Muscle layer of colon (tissue), 2 donors: ENCODE measurements at regions not wholly inside any gene's neighbourhood (a gene's known extent, or its start where the extent isn't known, plus 50 kb on each side); places are given as distances from the start of the nearest gene placed in this dataset.
"Not testable (repeated sequence)": the region's sequence is repeated elsewhere in the genome, so short reads cannot be mapped to it uniquely, and the experiment has no call there.

ENCODE experiments used
- H3K27ac ChIP-seq: one replicate; pipeline ENCODE4 v1.7.0; 2013; ENCODE audit warnings: low read depth, mild to moderate bottlenecking, low read length, moderate library complexity
- H3K27me3 ChIP-seq, 2 donors: one replicate each; pipeline ENCODE4 v1.7.0; 2013; ENCODE audit warnings: low read length in 2 of 2, mild to moderate bottlenecking in 2 of 2; ENCODE audit not compliant: insufficient read depth in 2 of 2, control insufficient read depth in 1 of 2
- H3K36me3 ChIP-seq: one replicate; pipeline ENCODE4 v1.7.0; 2013; ENCODE audit warnings: mild to moderate bottlenecking, low read length; ENCODE audit not compliant: insufficient read depth
- H3K4me1 ChIP-seq: one replicate; pipeline ENCODE4 v1.7.0; 2013; ENCODE audit warnings: mild to moderate bottlenecking, low read length; ENCODE audit not compliant: insufficient read depth
- H3K4me3 ChIP-seq, 2 donors: one replicate each; pipeline ENCODE4 v1.7.0; 2013; ENCODE audit warnings: low read length in 2 of 2, low read depth in 1 of 2, mild to moderate bottlenecking in 1 of 2, moderate library complexity in 1 of 2
- H3K9ac ChIP-seq: one replicate; pipeline ENCODE4 v1.7.0; 2013; ENCODE audit warnings: low read length
- H3K9me3 ChIP-seq: one replicate; pipeline ENCODE4 v1.7.0; 2013; ENCODE audit warnings: mild to moderate bottlenecking, low read length
- donor health status: abdominal sarcoma.
- donor health status: Adenocarcinoma of cecum.

DNA sequence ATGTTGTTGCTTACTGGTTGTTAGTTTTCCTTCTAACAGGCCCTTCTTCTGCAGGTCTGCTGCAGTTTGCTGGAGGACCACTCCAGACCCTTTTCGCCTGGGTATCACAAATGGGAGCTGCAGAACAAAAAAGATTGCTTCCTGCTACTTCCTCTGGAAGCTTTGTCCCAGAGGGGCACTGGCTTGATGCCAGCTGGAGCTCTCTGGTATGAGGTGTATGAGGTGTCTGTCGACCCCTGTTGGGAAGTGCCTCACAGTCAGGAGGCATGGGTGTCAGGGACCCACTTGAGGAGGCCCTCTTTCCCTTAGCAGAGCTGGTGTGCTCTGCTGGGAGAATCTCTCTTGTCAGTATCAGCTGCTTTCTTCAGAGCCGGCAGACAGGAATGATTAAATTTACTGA, 127.4 kb upstream of the EDA2R start:
- Histone ChIP-seq H3K4me3 (no peak overlapping the region), H3K27ac (no peak overlapping the region), H3K27me3 (no peaks in the 10 kb centered on the region), H3K9ac (no peak overlapping the region), H3K4me1 (no peaks in the 10 kb centered on the region), H3K9me3 (no peaks in the 10 kb centered on the region), H3K36me3 (no peaks in the 10 kb centered on the region)

DNA sequence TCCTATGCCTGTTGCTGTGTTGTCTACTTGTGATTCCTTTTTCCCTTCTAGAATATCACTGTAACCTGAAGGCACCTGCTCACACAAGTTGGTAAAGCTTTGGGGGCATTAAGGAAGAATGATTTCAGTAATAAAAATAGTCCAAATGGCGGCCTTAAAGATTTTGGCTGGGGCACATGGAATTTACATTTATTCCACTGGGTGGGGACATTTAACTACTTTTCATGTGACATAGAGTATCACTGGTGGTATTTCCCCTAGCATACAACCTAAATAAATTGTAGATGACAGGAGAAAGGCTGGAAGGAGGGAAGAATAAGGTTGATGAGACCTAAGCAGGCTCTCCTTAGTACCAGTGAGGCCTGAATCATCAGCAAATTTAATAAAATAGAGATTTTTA, 121.8 kb upstream of the EDA2R start:
- Histone ChIP-seq H3K27ac (no peak overlapping the region), H3K27me3 (no peaks in the 10 kb centered on the region), H3K9ac (no peak overlapping the region), H3K4me1 (no peaks in the 10 kb centered on the region), H3K4me3 (no peak overlapping the region), H3K9me3 (no peaks in the 10 kb centered on the region), H3K36me3 (no peaks in the 10 kb centered on the region)

DNA sequence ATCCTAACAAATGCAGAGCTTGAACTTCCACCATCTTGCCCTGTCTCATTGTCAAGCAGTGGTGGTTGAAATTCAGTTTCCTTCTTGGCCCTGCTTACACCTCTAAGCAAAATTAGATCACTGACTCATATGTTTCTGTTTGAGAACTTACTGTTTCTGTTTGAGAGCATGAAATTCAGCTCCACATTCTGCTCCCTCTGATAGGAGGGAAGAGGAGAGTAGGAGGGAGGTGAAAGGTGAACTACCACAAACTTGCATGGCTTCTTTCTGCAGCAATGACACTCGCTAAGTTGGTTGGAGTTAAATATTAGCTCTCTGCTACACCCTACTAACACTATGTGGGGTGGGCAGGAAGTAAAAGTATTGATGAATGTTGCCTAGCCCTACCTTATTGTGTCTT, 117.8 kb upstream of the EDA2R start:
- Histone ChIP-seq H3K27ac (no peak overlapping the region), H3K4me3 (no peak overlapping the region), H3K9ac (no peak overlapping the region), H3K27me3 (no peaks in the 10 kb centered on the region), H3K4me1 (no peaks in the 10 kb centered on the region), H3K9me3 (no peaks in the 10 kb centered on the region), H3K36me3 (no peaks in the 10 kb centered on the region)

DNA sequence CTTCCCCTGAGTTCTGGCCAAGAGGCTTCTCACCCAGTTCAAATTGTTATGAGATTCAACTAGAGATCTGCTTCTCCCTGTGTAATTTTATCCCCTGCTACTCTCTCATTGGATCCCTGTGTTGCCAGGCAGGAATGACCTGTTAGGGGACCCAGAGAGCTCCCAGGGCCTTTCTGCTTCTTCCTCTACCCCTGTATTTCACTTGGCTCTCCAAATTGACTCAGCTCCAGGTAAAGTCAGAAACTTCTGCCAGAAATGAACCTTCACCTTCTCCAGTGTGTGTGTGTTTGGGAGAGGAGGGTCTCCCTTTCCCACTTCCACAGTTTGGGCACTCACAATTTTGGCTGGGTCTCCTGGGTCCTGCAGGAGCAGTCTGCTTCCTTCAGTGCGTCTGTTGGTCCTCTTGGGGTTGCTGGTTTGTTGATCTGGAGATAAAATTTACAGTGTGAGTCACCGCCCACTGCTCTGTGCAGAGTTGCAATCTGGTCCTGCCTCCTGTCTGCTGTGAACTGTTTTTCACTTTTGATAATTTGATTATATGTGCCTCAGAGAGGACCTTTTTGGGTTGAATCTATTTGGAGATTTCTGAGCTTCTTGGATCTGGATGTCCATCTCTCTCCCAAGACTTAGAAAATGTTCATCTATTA, 112.4 kb upstream of the EDA2R start:
- no peaks in the 10 kb centered on the region for H3K27me3 ChIP-seq
- no peak overlapping the region for H3K27ac ChIP-seq
- no peaks in the 10 kb centered on the region for H3K4me1 ChIP-seq
- no peak overlapping the region for H3K9ac ChIP-seq
- H3K4me3 ChIP-seq, result no peak overlapping the region
- H3K9me3 ChIP-seq, result no peaks in the 10 kb centered on the region
- H3K36me3 ChIP-seq, result no peaks in the 10 kb centered on the region

DNA sequence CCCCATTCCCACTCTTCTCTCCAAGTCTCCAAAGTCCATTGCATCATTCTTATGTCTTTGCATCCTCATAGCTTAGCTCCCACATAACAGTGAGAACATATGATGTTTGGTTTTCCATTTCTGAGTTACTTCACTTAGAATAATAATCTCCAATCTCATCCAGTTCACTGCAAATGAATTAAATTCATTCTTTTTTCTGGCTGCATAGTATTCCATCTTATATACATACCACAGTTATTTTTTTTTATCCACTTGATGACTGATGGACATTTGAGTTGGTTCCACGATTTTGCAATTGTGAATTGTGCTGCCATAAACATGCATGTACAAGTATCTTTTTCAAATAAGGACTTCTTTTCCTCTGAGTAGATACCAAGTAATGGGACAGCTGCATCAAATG, 105.6 kb upstream of the EDA2R start:
- not testable (repeated sequence) for H3K4me1 ChIP-seq, H3K27me3 ChIP-seq, H3K4me3 ChIP-seq, H3K27ac ChIP-seq, H3K36me3 ChIP-seq, H3K9me3 ChIP-seq, H3K9ac ChIP-seq

DNA sequence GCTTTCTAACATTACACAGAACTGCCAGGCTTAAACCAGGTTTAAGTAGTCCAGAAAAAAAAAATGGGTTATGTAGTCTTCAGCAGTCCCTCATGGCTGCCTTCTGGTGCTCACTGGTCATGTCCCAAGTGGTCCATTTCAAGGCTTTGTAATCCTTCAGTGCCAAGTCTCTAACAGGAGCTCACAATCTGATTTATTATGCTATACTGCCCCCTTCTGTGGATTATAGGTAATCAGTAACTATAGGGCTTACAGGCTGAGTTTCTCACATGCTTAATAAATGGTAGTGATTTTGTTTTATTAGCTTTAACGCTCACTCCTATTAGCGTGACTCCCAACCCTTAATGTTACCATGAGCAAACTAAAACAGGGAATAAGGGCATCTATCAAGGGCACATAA, 92.5 kb upstream of the EDA2R start:
- Histone ChIP-seq H3K27me3 (no peaks in the 10 kb centered on the region), H3K4me1 (no peaks in the 10 kb centered on the region), H3K9ac (no peak overlapping the region), H3K4me3 (no peak overlapping the region), H3K36me3 (no peaks in the 10 kb centered on the region), H3K9me3 (no peaks in the 10 kb centered on the region), H3K27ac (no peak overlapping the region)

DNA sequence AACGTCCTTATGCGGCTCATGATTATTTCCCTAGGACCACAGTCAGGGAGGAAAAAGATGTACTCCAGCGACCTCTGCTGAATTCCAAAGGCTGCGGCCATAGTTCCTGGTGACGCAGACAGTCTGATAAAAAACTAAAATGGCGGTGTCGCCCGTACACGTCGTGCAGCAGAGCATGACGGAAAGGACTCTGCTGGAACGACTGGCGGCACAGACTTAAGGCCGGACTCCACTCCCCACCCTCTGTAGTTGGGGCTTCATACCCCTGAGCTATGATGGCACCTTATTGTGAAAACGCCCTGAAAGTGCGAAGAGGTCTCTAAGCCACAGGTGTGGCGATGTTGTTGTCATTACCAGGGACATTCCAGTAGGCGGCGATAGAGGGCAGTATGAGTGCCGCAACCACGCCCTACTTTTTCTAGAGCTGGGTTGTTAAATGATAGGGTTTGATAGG, 90.0 kb upstream of the EDA2R start:
- Histone ChIP-seq H3K27ac (no peak overlapping the region), H3K4me1 (no peaks in the 10 kb centered on the region), H3K4me3 (peak overlapping the region in 1 of 2 donors; percentile 49), H3K36me3 (no peaks in the 10 kb centered on the region), H3K9ac (no peak overlapping the region), H3K27me3 (no peaks in the 10 kb centered on the region), H3K9me3 (no peaks in the 10 kb centered on the region)

DNA sequence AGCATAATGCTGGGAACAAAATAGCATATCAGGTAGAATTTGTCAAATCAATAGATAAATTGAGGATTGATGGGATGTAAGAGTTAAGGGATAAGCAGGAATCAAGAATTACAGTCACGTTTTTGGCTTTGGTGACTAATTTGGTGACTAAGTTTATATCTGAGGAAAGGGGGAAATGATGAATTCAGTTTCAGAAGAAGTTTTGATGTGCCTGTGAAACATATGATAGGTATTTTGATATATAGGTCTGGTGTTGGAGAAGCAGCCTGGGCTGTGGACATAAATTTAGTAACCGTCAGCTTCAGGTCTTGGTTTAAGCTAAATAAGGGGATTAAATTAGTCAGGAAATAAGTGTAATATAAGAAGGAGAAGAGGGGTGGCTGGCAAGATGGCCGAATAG, 79.0 kb upstream of the EDA2R start:
- Histone ChIP-seq H3K36me3 (no peaks in the 10 kb centered on the region), H3K27me3 (no peaks in the 10 kb centered on the region), H3K9me3 (no peaks in the 10 kb centered on the region), H3K27ac (no peak overlapping the region), H3K4me3 (no peak overlapping the region), H3K4me1 (no peaks in the 10 kb centered on the region), H3K9ac (no peak overlapping the region)

DNA sequence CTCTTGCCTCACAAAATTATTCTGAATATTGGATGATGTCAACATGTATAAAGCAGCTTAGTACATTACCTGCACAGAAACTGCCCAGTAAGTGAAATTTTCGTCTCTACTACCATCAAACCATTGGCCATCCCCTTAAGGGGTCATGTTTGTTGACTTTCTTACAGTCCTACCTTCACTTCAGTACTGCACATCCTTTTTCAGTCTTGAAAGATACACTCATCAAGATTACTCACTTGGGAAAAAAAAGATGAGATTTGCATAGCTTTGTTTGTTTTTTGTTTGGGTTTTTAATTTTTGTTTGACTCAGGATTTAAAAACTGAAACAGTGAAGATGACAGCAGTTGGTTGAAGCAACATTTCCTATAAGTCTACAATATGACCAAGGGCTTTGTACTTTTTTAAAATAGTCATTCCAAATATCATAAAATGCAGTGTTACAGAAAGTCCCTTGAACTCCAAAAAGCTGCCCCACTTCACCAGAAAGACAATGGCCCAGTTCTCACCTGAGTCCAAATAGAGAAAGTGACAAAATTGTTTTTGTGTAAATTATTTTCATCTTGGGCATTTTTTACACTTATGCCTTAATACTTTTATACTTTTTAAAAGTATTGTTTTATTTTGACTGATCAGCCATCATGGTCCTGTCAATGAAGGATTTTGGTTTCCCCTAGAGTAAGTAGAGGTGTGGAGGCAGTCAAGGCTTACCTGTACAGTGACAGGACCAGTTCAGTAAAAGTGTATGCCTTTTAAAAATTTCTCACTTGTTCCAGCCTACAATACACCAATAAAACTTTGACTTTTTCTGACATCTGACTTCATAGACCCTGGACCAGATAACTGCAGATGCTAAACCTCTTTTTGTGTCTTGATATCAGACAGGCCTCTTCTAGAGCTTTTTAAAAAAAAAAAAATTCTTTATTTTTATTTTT, 59.7 kb upstream of the EDA2R start:
- Histone ChIP-seq H3K4me3 (no peak overlapping the region), H3K27me3 (peaks cover 0 to 3% of the 10 kb centered on the region in 2 donors), H3K36me3 (no peaks in the 10 kb centered on the region), H3K27ac (no peak overlapping the region), H3K9ac (no peak overlapping the region), H3K4me1 (no peaks in the 10 kb centered on the region), H3K9me3 (no peaks in the 10 kb centered on the region)

DNA sequence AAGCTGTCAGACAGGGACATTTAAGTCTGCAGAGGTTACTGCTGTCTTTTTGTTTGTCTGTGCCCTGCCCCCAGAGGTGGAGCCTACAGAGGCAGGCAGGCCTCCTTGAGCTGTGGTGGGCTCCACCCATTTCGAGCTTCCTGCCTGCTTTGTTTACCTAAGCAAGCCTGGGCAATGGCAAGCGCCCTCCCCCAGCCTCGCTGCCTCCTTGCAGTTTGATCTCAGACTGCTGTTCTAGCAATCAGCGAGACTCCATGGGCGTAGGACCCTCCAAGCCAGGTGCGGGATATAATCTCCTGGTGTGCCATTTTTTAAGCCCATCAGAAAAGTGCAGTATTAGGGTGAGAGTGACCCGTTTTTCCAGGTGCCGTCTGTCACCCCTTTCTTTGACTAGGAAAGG, 53.6 kb upstream of the EDA2R start:
- H3K4me1 ChIP-seq, H3K27me3 ChIP-seq, H3K27ac ChIP-seq, H3K4me3 ChIP-seq, H3K9me3 ChIP-seq, H3K36me3 ChIP-seq, H3K9ac ChIP-seq: not testable (repeated sequence)
